KOPT-K1 (cell line): ENCODE measurements at regions not wholly inside any gene's neighbourhood (a gene's known extent, or its start where the extent isn't known, plus 50 kb on each side); places are given as distances from the start of the nearest gene placed in this dataset.
A peak's percentile ranks its signal among the peaks of the same experiment; 100 is the strongest.
"Not testable (repeated sequence)": the region's sequence is repeated elsewhere in the genome, so short reads cannot be mapped to it uniquely, and the experiment has no call there.

ENCODE experiments used
- H3K27ac ChIP-seq: fragments of 200-600 bp; sonication (generic); 2 replicates; pipeline ENCODE4 v1.5.1; 2016; ENCODE audit warnings: antibody characterized with exemption, mild to moderate bottlenecking, low read depth, low read length; ENCODE audit not compliant: poor library complexity, severe bottlenecking
- H3K36me3 ChIP-seq: fragments of 200-600 bp; sonication (generic); 2 replicates; pipeline ENCODE4 v1.5.1; 2017; ENCODE audit warnings: antibody characterized with exemption, mild to moderate bottlenecking, low read length, moderate library complexity; ENCODE audit not compliant: insufficient read depth
- H3K9me3 ChIP-seq: fragments of 200-600 bp; sonication (generic); 2 replicates; pipeline ENCODE4 v1.5.1; 2017; ENCODE audit warnings: antibody characterized with exemption, low read length, mild to moderate bottlenecking; ENCODE audit not compliant: insufficient read depth, poor library complexity, severe bottlenecking

DNA sequence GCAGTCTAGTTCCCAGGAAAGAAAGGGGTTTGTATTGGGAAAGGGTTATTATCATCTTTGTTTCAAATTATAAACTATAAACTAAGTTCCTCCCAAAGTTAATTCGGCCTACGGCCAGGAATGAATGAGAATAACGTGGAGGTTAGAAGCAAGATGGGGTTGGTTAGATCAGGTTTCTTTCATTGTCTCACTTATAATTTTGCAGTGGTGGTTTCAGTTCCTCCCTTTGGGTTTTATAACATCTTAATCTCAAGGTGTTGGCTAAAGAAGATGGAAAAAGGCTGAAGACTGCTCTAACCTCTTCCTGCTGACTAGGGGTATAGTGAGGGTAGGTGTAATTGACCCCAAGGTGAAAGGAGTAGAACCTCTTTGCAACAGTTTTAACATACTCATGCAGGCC lies 1050.7 kb downstream of the OTOL1 start:
- no peaks in the 10 kb centered on the region for H3K36me3 ChIP-seq
- H3K27ac ChIP-seq = no peak overlapping the region
- peaks cover 5% of the 10 kb centered on the region for H3K9me3 ChIP-seq

DNA sequence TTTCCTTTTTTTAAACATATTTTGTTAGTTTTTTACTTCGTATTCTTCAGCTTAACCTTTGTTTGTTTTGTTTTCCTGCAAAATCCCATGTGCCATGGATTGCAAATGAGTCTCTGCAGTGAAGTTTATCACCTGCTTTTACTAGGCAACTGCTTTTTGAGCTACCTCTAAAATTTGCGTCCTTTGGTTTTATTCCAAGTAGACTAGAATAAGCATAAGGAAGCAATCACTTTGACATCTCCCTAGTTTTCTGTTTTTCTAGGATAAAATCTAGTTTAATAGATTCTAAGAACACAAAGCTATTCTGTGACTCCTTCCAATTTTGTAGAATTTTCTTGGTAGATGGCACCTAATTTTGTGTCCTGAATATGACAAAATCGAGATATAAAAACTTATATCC lies 1059.2 kb downstream of the OTOL1 start:
- no peaks in the 10 kb centered on the region for H3K9me3 ChIP-seq
- H3K27ac ChIP-seq = no peak overlapping the region
- H3K36me3 ChIP-seq = no peaks in the 10 kb centered on the region

DNA sequence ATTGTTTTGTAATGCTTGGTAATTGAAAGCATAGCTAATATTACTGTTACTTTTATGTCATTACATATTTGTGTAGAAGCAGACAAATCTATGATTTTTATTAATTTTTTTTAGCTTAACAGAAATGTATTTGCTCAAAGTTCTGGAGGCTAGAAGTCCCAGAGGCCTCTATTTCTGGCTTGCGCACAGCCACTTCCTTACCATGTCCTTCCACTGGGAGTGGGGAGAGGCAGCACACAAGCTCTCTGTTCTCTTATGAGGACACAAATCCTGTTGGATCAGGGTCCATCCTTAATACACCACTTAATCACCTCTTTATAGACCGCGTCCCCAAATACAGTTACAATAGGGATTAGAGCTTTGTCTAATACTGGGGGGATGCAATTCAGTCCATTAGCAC lies 1061.4 kb downstream of the OTOL1 start:
- Histone ChIP-seq H3K36me3 (no peaks in the 10 kb centered on the region), H3K9me3 (no peaks in the 10 kb centered on the region), H3K27ac (no peak overlapping the region)

DNA sequence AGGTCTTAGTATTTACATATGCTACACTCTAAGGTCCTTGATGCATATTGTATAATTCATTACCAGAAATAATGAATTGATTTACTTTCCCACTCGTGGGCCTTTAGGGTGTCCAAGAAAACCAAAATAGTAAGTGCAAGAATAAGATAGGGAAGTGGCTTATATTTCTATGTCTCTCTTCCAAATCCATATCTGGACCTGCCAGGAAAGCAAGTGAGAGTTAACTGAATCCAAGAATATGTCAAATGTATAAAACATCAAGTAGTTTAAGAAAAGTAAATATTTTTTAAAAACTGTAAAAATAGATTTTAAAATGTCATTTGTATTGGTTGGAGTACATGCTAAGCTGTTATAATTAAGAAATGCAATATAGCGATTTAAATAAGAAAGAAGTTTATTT lies 1072.1 kb downstream of the OTOL1 start:
- H3K27ac ChIP-seq = no peak overlapping the region
- H3K9me3 ChIP-seq = no peaks in the 10 kb centered on the region
- H3K36me3 ChIP-seq = no peaks in the 10 kb centered on the region

DNA sequence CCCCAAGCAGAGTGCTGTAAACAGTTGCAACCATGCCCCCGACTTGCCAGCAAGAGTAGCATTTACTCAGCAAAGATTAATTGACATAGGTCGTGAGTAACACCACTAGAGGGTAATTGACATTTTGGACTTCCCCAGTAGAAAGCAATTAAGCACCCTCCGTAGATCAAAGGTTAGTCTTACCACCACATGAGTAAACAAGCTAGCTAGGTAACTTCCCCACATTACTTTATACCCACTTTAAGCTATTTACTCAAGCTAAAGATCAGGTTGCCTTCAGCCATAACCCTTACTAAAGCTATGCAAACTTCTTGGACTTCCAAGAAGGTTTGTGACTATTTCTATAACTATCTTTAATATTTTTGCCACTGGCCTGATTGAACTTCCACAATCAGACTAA lies 1072.7 kb downstream of the OTOL1 start:
- H3K27ac ChIP-seq = no peak overlapping the region
- no peaks in the 10 kb centered on the region for H3K9me3 ChIP-seq
- H3K36me3 ChIP-seq = no peaks in the 10 kb centered on the region

DNA sequence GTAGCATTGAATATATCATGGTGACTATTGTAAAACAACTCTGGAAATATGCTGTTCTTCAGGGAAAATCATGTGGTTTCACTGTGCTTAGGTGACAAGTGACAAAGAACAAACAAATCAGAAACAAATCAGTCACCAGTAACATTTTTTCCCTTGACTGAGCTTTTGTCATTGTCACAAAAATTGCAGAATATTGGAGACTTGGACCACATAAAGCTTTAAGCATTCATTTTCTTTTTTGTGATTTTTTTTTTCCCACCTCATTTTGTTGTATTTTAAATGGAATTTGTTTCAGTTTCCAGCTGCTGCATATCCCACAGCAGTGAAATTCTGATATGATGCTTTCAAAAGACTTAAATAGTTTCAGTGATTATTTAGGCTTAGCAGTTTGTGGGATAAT lies 1088.4 kb downstream of the OTOL1 start:
- no peaks in the 10 kb centered on the region for H3K36me3 ChIP-seq
- no peaks in the 10 kb centered on the region for H3K9me3 ChIP-seq
- no peak overlapping the region for H3K27ac ChIP-seq

DNA sequence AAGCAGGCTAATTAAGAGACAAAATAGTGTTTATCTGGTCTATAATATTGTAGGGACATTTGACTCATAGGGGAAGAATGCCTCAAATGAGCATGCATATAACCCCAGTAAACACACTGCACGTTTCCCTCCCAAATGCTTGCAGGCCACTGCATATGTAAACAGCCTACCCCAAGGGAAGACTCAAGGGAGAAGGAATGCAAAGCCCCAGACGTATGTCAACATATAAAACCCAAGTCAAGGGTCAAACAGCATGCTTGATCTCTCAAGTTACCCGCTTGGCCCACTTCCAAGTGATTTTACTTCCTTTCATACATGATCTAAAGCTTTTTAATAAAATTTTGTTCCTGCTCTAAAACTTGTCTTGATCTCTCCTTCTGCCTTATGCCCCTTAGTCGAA lies 1090.0 kb downstream of the OTOL1 start:
- H3K27ac ChIP-seq = no peak overlapping the region
- no peaks in the 10 kb centered on the region for H3K9me3 ChIP-seq
- no peaks in the 10 kb centered on the region for H3K36me3 ChIP-seq

DNA sequence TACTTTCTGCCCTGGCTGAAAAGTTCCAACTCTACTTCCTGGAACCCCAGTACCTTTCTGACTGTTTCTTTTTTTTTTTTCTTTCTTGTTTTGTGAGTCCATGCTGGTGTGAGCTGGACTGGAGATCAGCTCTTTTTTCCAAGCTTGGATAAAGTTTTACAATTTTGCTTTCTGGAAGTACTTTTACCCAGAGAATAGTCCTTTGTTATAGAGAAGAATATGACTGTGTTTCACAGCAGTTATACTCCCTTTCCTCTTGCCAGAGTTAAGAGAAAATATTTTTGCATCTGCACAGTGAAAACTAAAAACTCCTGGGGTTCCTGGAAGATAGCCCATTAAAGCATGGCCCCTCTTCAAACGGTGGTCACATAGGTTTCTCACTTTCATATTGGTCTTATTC lies 1100.6 kb downstream of the OTOL1 start:
- Histone ChIP-seq H3K27ac (peak overlapping the region; percentile 71), H3K36me3 (no peaks in the 10 kb centered on the region), H3K9me3 (peaks cover 8% of the 10 kb centered on the region)

DNA sequence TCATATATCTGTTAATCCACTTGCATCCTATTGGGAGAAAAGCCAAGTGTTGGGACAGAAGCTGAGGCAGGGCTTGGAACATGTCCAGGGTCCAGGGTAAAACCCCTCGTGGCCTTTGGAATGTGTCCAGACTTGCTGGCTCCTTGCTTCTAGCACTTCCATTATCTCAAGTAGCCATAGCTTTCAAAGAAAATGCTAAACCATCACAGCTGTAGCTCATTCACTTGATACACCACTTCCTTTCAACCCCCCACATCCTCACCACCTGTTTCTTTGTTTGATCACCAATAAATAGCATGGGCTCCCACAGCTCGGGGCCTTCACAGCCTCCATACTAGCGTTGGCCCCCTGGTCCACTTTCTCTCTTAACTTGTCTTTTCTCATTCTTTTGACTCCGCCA lies 1101.9 kb downstream of the OTOL1 start:
- not testable (repeated sequence) for H3K9me3 ChIP-seq, H3K36me3 ChIP-seq
- H3K27ac ChIP-seq = peak overlapping the region; percentile 71

DNA sequence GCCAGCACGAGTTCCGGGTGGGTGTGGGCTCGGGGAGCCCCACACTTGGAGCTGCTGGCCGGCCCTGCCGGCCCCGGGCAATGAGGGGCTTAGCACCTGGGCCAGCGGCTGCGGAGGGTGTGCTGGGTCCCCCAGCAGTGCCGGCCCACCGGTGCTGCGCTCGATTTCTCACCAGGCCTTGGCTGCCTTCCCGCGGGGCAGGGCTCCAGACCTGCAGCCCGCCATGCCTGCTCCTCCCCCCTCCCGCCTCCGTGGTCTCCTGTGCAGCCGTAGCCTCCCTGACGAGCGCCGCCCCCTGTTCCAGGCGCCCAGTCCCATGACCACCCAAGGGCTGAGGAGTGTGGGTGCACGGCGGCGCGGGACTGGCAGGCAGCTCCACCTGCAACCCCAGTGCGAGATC lies 1103.1 kb downstream of the OTOL1 start:
- not testable (repeated sequence) for H3K36me3 ChIP-seq

DNA sequence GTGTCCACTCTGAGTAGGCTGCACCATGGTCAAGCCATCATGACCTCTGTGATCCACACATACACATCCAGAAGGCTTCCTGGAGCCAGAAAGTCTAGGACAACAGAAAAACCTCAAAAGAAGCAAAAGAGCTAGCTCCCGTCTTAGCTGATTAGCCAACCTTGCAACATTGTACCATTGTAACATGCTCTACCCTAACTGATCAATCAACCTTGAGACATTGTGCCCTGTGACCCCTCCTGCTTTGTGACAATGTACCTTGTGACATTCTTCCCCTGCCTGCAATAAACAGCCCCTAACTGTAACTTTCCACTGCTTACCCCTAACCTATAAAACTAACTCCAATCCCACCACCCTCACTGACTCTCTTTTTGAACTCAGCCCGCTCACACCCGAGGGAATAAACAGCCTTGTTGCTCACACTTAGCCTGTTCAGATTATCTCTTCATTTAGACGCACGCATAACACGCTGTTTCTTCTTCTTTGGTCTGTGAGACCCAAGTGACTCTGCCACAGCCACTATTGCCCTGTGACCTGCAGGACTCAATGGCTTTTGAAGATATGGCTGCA lies 1104.6 kb downstream of the OTOL1 start:
- H3K27ac ChIP-seq = no peak overlapping the region
- no peaks in the 10 kb centered on the region for H3K36me3 ChIP-seq
- H3K9me3 ChIP-seq = peaks cover 8% of the 10 kb centered on the region

More for the DNA sequence above, 1103.1 kb downstream of the OTOL1 start:
- peak overlapping the region; percentile 71 for H3K27ac ChIP-seq
- H3K9me3 ChIP-seq = not testable (repeated sequence)

DNA sequence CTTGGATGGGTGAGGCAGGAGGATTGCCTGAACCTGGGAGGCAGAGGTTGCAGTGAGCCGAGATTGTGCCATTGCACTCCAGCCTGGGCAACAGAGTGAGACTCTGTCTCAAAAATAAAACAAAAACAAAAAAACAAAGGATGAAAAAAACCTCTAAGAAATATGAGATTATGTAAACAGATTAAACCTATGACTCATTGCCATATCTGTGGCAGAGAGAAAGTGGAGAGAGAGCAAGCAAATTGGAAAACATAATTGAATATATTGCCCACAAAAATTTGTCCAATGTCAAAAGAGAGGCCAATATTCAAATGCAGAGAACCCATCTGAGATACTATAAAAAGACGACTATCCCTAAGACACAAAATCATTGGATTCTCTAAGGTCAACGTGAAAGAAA lies 1106.0 kb downstream of the OTOL1 start:
- H3K9me3 ChIP-seq = peaks cover 8% of the 10 kb centered on the region
- no peaks in the 10 kb centered on the region for H3K36me3 ChIP-seq
- H3K27ac ChIP-seq = no peak overlapping the region

DNA sequence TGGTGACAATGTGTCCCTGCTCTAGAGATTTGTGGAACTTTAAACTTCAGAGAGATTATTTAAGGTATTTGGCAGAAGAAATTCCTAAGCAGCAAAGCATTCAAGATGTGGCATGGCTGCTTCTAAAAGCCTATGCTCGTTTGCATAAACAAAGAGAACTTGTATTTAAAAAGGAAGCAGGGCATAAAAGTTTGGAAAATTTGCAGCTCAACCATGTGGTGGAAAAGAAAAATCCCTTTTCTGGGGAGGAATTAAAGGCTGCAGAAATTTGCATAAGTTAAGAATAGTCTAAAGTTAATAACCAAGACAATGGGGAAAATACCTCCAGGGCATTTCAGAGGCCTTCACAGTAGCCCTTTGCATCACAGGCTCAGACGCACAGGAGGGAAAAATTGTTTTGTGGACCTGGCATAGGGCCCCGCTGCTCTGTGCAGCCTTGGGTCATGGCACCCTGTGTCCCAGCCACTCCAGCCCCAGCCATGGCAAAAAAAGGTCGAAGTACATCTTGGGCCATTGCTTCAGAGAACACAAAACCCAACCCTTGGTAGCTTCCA lies 1109.1 kb downstream of the OTOL1 start:
- H3K36me3 ChIP-seq = no peaks in the 10 kb centered on the region
- no peak overlapping the region for H3K27ac ChIP-seq
- H3K9me3 ChIP-seq = no peaks in the 10 kb centered on the region

DNA sequence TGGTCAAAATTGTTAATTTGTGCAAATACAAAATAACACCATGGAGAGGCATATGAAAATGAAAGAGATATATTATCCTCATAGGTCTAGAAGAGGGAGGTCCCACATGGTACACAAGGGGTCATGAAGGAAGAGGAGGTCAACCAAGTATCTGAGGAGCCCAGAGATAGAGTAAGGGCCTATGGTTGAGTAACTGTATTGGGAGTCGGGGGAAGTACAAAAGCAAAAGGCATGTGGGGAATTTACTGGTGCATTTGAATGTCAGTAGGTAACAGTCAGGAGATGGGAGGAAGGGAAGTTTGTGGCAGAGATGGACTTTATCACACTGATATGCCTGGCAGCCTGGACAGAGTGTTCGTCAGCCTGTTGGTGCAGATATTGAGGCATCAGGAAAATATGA lies 1113.7 kb downstream of the OTOL1 start:
- Histone ChIP-seq H3K36me3 (no peaks in the 10 kb centered on the region), H3K9me3 (no peaks in the 10 kb centered on the region), H3K27ac (no peak overlapping the region)

DNA sequence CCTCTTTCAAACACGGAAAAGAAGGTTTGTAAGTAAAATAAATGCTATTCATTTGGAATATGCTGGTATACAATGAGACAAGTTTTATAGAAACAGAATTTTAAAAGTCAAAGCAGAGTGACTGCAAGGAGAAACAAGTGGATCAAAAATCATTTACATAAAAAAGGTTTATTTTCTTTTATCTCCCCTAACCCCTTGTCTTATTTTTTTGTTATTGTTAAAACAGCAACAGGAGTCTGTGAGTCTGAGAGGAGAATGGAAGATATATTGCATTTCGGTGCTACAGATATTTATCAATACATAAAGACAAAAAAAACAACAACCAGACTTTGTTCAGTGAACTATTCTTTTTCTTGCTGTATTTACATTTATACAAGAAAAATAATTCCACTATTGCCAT lies 1116.4 kb downstream of the OTOL1 start:
- H3K27ac ChIP-seq = no peak overlapping the region
- H3K9me3 ChIP-seq = no peaks in the 10 kb centered on the region
- H3K36me3 ChIP-seq = no peaks in the 10 kb centered on the region

DNA sequence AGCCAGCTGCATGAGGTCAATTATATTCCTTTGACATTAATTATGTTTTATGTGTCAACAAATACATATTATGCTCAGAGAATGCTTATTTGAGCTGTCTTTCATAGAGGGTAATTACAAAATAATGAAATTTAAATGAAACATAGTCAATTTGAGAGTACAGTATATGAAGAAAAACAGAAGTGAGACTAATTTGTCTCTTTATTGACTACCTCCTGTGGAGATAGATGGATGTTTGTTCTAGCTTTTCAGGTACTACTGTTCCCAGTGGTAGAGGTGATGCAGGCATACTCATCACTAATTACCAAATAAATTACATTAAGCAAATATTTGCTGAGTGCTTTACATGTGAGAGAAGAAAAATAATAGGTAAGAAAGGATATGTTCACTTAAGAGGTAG lies 1129.6 kb downstream of the OTOL1 start:
- H3K9me3 ChIP-seq = peaks cover under 1% of the 10 kb centered on the region
- H3K36me3 ChIP-seq = no peaks in the 10 kb centered on the region
- H3K27ac ChIP-seq = no peak overlapping the region
